ENCODE measurements at regions not wholly inside any gene's neighbourhood (a gene's known extent, or its start where the extent isn't known, plus 50 kb on each side); places are given as distances from the start of the nearest gene placed in this dataset.
"Not testable (repeated sequence)": the region's sequence is repeated elsewhere in the genome, so short reads cannot be mapped to it uniquely, and the experiment has no call there.

GRCh38 chr3:103787164-103787871 is 1352.5 kb downstream of the ZPLD1 start:
- DNase-seq (ENCODE audit: low read depth in 2 of 2) = no peak

- no peak for DNase-seq (ENCODE audit: low read depth in 2 of 2)
Observed at GRCh38 chr3:103787879-103788278, 1353.1 kb downstream of the ZPLD1 start.

- no peak for DNase-seq (ENCODE audit: low read depth in 2 of 2)
Observed at GRCh38 chr3:103791786-103792515, 1357.1 kb downstream of the ZPLD1 start.

- DNase-seq (ENCODE audit: low read depth in 2 of 2) = no peak
Observed at GRCh38 chr3:103794656-103795055, 1359.8 kb downstream of the ZPLD1 start.

DNA sequence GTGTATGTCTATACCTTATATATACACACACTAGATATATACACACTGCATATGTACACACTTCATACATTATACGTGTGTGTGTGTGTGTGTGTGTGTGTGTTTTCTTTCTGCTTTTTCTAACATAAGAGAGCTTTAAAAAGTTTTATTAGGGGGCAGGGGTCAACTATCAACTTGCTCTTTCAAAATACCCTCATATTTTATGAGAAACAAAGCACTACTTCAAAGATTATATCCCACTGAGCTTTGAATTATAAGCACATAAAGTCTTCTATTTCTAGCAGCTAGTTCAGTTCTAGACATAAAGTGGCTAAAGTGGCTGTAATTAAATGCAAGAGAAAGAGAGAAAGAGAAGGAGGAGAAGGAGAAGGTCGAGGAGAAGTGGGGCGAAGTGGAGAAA is 1361.3 kb downstream of the ZPLD1 start:
- no peak for DNase-seq (ENCODE audit: low read depth in 2 of 2)

GRCh38 chr3:103803787-103804186 is 1369.0 kb downstream of the ZPLD1 start:
- no peak for DNase-seq (ENCODE audit: low read depth in 2 of 2)

DNA sequence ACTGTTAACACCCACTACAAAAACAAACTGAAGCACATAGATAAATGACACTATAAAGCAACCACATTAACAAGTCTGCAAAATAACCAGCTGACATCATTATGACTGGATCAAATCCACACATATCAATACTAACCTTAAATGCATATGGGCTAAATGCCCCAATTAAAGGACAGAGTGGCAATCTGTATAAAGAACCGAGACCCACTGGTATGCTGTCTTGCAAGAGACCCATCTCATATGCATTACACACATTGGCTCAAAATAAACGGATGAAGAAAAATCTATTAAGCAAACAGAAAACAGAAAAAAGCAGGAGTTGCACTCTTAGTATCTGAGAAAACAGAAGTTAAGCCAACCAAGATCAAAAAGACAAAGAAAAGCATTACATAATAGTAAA is 1375.4 kb downstream of the ZPLD1 start:
- DNase-seq (ENCODE audit: low read depth in 2 of 2) = no peak

DNA sequence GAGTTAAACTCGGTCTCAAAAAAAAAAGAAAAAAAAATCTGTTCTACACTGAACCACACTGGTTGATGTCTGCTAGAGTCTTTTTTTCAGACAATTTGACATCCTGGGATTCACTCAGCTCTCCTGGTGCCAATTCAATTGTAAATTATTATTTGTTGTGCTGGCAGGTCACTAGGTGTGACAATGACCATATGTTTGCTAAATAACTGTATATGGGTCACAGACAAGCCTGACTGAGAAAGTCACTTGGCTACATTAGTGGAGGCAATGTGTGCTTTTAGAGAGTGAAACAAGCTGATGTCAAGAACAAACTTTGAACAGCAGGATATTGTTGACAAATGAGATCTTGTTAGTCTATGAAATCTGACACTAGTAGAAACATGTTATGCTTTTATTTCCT is 1379.1 kb downstream of the ZPLD1 start:
- DNase-seq (ENCODE audit: low read depth in 2 of 2) = no peak

GRCh38 chr3:103818398-103818797 is 1383.6 kb downstream of the ZPLD1 start:
- no peak for DNase-seq (ENCODE audit: low read depth in 2 of 2)

- no peak for DNase-seq (ENCODE audit: low read depth in 2 of 2)
Observed at GRCh38 chr3:103818800-103819199, 1384.0 kb downstream of the ZPLD1 start.

DNA sequence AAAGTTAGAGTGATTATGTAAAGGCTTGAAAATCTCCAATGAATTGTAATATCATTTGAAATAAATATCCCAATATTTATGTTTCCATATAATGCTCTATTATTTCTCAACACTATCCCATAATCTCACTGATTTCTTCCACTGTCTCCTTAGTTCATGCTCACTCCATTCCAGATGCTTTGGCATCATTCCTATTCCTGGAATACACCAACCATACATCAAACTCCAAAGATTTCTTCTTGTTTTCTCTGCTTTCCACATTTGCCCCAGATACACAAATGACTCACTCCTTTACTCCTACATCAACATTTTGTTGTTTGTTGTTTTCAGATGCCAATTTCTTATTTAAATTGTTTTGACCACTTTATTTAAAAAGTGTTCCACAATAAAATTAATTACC is 1390.8 kb downstream of the ZPLD1 start:
- no peak for DNase-seq (ENCODE audit: low read depth in 2 of 2)

GRCh38 chr3:103829723-103830326 is 1395.0 kb downstream of the ZPLD1 start:
- DNase-seq (ENCODE audit: low read depth in 2 of 2) = no peak

GRCh38 chr3:103847081-103848062 is 1412.6 kb downstream of the ZPLD1 start:
- DNase-seq (ENCODE audit: low read depth in 2 of 2) = no peak

DNA sequence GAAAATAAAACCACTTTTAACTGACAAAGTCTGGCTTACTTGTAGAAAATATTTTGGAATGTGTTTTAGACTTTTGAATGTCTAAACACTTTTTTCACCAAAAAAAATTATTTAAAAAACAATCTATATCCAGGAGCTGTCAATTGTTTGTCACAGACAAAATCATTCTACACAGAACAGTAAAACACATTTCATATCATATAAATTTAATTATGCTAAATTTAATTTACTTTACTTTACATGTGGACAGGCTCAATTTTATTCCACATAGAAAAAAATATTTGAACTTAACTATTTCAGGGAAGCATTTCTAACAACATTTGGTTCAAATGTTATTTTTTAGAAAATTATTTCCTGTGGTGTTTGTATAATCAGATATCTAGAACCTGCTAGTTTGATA is 1417.0 kb downstream of the ZPLD1 start:
- DNase-seq (ENCODE audit: low read depth in 2 of 2) = no peak

DNA sequence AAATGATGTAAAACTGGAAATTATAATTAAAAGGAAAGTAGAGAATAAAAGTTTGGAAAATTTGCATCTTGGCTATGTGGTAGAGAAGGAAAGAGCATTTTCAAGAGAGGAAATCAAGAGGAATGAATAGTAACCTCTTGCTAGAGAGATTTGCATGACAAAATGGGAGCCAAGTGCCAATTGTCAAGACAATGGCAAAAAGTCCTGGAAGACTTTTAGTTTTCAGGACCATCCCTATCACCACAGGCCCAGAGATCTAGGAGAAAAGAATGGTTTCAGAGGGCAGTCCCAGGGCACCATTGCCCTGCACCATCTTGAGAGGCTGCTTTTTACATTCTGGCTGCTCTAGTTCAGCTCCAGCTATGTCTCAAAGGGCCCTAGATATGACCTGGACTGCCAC is 1427.6 kb downstream of the ZPLD1 start:
- DNase-seq (ENCODE audit: low read depth in 2 of 2) = no peak

DNA sequence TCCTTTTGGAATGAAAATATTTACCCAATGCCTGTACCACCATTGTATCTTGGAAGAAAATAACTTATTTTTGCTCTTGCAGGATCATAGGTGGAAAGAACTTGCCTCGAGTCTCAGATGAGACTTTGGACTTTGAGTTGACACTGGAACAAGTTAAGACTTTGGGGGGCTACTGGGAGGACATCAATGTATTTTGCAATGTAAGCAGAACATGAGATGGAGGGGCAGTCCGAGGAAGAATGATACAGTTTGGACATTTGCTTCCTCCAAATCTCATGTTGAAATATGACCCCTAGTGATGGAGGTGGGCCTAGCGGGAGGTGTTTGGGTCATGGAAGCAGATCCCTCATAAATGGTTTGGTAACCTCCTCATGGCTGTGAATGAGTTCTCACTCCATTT is 1428.6 kb downstream of the ZPLD1 start:
- DNase-seq (ENCODE audit: low read depth in 2 of 2) = no peak

GRCh38 chr3:103866113-103866512 is 1431.3 kb downstream of the ZPLD1 start:
- DNase-seq (ENCODE audit: low read depth in 2 of 2) = no peak

GRCh38 chr3:103873021-103873420 is 1438.2 kb downstream of the ZPLD1 start:
- no peak for DNase-seq (ENCODE audit: low read depth in 2 of 2)

GRCh38 chr3:103873897-103874545 is 1439.2 kb downstream of the ZPLD1 start:
- no peak for DNase-seq (ENCODE audit: low read depth in 2 of 2)

DNA sequence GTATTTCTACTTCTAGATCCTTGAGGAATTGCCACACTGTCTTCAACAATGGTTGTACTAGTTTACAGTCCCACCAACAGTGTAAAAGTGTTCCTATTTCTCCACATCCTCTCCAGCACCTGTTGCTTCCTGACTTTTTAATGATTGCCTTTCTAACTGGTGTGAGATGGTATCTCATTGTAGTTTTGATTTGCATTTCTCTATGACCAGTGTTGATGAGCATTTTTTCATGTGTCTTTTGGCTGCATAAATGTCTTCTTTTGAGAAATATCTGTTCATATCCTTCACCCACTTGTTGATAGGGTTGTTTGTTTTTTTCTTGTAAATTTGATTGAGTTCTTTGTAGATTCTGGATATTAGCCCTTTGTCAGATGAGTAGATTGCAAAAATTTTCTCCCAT is 1447.0 kb downstream of the ZPLD1 start:
- DNase-seq (ENCODE audit: low read depth in 2 of 2) = not testable (repeated sequence)

DNA sequence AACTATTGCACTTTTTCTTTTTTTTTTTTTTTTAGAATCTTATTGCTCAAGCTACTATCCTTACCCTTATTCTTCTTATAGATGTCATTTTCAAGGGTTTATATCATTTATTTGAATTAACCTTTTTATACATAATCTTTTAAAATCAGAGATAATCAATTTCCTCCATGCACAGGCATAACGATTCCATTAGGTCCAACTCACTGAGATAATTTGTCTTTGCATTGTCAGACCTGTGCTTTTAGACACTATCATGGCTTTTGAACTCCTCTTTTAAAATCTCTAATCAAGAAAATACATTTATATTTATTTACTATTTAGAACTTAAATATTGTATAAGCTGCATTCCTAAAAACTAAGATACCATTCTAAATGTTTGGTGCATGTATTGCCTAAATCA is 1454.9 kb downstream of the ZPLD1 start:
- DNase-seq (ENCODE audit: low read depth in 2 of 2) = no peak

Data from activated CD4-positive, alpha-beta T cell treated with anti-CD3 and anti-CD28 coated beads for 24 hours (primary cell).